Erythroblast (primary cell): ENCODE measurements at regions not wholly inside any gene's neighbourhood (a gene's known extent, or its start where the extent isn't known, plus 50 kb on each side); places are given as distances from the start of the nearest gene placed in this dataset.
"Not testable (repeated sequence)": the region's sequence is repeated elsewhere in the genome, so short reads cannot be mapped to it uniquely, and the experiment has no call there.

ENCODE experiments used
- GATA1 ChIP-seq: IDR thresholded peaks from 2 replicates; pipeline ENCODE4 v1.6.1; 2011; ENCODE audit warnings: low read depth, mild to moderate bottlenecking, control low read depth, low read length, moderate library complexity
- POLR2A ChIP-seq: IDR thresholded peaks from 2 replicates; pipeline ENCODE4 v1.6.1; 2011; ENCODE audit warnings: mild to moderate bottlenecking, low read length

DNA sequence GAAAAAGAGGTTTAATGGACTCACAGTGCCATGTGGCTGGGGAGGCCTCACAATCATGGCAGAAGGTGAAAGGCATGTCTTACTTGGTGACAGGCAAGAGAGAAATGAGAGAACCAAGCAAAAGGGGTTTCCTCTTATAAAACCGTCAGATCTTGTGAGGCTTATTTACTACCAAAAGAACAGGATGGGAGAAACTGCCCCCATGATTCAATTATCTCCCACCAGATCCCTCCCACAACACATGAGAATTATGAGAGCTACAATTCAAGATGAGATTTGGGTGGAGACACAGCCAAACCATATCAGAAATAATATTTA is 340.8 kb upstream of the TBC1D5 start:
- not testable (repeated sequence) for TF ChIP-seq POLR2A, GATA1
